Endothelial cell (in vitro differentiated cells): ENCODE measurements at regions not wholly inside any gene's neighbourhood (a gene's known extent, or its start where the extent isn't known, plus 50 kb on each side); places are given as distances from the start of the nearest gene placed in this dataset.

Experiments used
- DNase-seq: peaks from one replicate; pipeline ENCODE4 v3.0.0; 2021; ENCODE audit warnings: low spot score
- H3K27ac Mint-ChIP-seq: one replicate; pipeline ENCODE4 v1.8.0; 2021; ENCODE audit warnings: mixed read lengths, inconsistent platforms; ENCODE audit not compliant: unreplicated experiment
- H3K27me3 Mint-ChIP-seq: one replicate; pipeline ENCODE4 v1.8.0; 2021; ENCODE audit warnings: mild to moderate bottlenecking, moderate library complexity, mixed read lengths, inconsistent platforms; ENCODE audit not compliant: unreplicated experiment
- H3K36me3 Mint-ChIP-seq: one replicate; pipeline ENCODE4 v1.8.0; 2021; ENCODE audit warnings: mild to moderate bottlenecking, low read depth, mixed read lengths, inconsistent platforms; ENCODE audit not compliant: unreplicated experiment
- H3K4me1 Mint-ChIP-seq: one replicate; pipeline ENCODE4 v1.8.0; 2021; ENCODE audit warnings: mild to moderate bottlenecking, mixed read lengths, inconsistent platforms; ENCODE audit not compliant: unreplicated experiment
- H3K4me3 Mint-ChIP-seq: one replicate; pipeline ENCODE4 v1.8.0; 2021; ENCODE audit warnings: mild to moderate bottlenecking, mixed read lengths, inconsistent platforms; ENCODE audit not compliant: unreplicated experiment
- H3K9me3 Mint-ChIP-seq: one replicate; pipeline ENCODE4 v1.8.0; 2021; ENCODE audit warnings: mixed read lengths, inconsistent platforms; ENCODE audit not compliant: unreplicated experiment
- CTCF ChIP-seq: fragments of 200-600 bp; sonication (generic); IDR thresholded peaks from one replicate; pipeline ENCODE4 v1.5.0; 2021; ENCODE audit warnings: antibody characterized with exemption; ENCODE audit not compliant: unreplicated experiment

GRCh38 chr1:215457213-215457612, 109.9 kb upstream of the KCTD3 start:
- TF ChIP-seq CTCF: no peak
- no peaks in the 10 kb centered on the region for H3K9me3 Mint-ChIP-seq

GRCh38 chr1:215458104-215458503, 109.0 kb upstream of the KCTD3 start:
- no peak overlapping the region for H3K27ac Mint-ChIP-seq
- DNase-seq: no peak
- no peak for TF ChIP-seq CTCF

More at GRCh38 chr1:215457213-215457612, 109.9 kb upstream of the KCTD3 start:
- no peak for DNase-seq
- H3K36me3 Mint-ChIP-seq: no peaks in the 10 kb centered on the region
- no peak overlapping the region for H3K27ac Mint-ChIP-seq
- no peaks in the 10 kb centered on the region for H3K4me1 Mint-ChIP-seq
- H3K4me3 Mint-ChIP-seq: no peak overlapping the region
- no peaks in the 10 kb centered on the region for H3K27me3 Mint-ChIP-seq

GRCh38 chr1:215458562-215458961, 108.5 kb upstream of the KCTD3 start:
- H3K27me3 Mint-ChIP-seq: no peaks in the 10 kb centered on the region
- H3K4me1 Mint-ChIP-seq: no peaks in the 10 kb centered on the region
- DNase-seq: no peak
- H3K27ac Mint-ChIP-seq: no peak overlapping the region
- no peak overlapping the region for H3K4me3 Mint-ChIP-seq
- no peak for TF ChIP-seq CTCF
- H3K36me3 Mint-ChIP-seq: no peaks in the 10 kb centered on the region
- H3K9me3 Mint-ChIP-seq: no peaks in the 10 kb centered on the region

More at GRCh38 chr1:215458104-215458503, 109.0 kb upstream of the KCTD3 start:
- H3K4me1 Mint-ChIP-seq: no peaks in the 10 kb centered on the region
- no peak overlapping the region for H3K4me3 Mint-ChIP-seq
- H3K36me3 Mint-ChIP-seq: no peaks in the 10 kb centered on the region
- no peaks in the 10 kb centered on the region for H3K9me3 Mint-ChIP-seq
- H3K27me3 Mint-ChIP-seq: no peaks in the 10 kb centered on the region

GRCh38 chr1:215459136-215459535, 108.0 kb upstream of the KCTD3 start:
- Mint-ChIP-seq H3K4me3 (no peak overlapping the region), H3K9me3 (no peaks in the 10 kb centered on the region), H3K4me1 (no peaks in the 10 kb centered on the region), H3K27me3 (no peaks in the 10 kb centered on the region), H3K27ac (no peak overlapping the region), H3K36me3 (no peaks in the 10 kb centered on the region)
- DNase-seq: no peak
- TF ChIP-seq CTCF: no peak

GRCh38 chr1:215466361-215466760, 100.7 kb upstream of the KCTD3 start:
- H3K4me1 Mint-ChIP-seq: no peaks in the 10 kb centered on the region
- H3K9me3 Mint-ChIP-seq: no peaks in the 10 kb centered on the region
- H3K27me3 Mint-ChIP-seq: no peaks in the 10 kb centered on the region
- no peak for TF ChIP-seq CTCF
- no peak for DNase-seq
- H3K4me3 Mint-ChIP-seq: no peak overlapping the region
- H3K36me3 Mint-ChIP-seq: no peaks in the 10 kb centered on the region
- no peak overlapping the region for H3K27ac Mint-ChIP-seq
